NAMALWA (cell line): ENCODE measurements at regions not wholly inside any gene's neighbourhood (a gene's known extent, or its start where the extent isn't known, plus 50 kb on each side); places are given as distances from the start of the nearest gene placed in this dataset.
"Not testable (repeated sequence)": the region's sequence is repeated elsewhere in the genome, so short reads cannot be mapped to it uniquely, and the experiment has no call there.

Experiments used
- DNase-seq: peaks from one replicate; pipeline ENCODE4 v3.0.0-alpha.2; 2015; ENCODE audit warnings: low spot score

DNA sequence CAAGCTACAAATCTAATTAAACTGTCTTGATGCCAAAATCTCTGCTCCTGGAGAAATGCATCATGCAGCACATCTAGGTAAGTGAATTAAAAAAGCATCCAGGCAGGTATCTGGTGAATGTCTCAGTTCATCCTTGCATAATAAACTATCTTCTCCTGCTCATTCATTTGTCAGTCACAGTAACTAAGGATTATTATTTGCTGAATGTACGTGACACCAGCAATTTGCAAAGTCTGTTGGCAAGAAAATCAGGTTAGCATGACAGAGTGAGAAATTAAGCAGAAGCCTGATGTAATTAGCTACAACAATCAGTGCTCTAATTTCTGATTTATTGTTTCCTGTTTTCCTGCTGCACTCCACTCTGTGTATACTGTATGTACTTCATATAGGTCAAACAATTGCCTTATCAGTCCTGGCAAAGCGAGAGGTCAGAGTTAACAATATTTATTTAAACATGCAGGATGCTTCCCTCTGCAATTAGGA lies 213.6 kb downstream of the FBXO8 start:
- no peak for DNase-seq

DNA sequence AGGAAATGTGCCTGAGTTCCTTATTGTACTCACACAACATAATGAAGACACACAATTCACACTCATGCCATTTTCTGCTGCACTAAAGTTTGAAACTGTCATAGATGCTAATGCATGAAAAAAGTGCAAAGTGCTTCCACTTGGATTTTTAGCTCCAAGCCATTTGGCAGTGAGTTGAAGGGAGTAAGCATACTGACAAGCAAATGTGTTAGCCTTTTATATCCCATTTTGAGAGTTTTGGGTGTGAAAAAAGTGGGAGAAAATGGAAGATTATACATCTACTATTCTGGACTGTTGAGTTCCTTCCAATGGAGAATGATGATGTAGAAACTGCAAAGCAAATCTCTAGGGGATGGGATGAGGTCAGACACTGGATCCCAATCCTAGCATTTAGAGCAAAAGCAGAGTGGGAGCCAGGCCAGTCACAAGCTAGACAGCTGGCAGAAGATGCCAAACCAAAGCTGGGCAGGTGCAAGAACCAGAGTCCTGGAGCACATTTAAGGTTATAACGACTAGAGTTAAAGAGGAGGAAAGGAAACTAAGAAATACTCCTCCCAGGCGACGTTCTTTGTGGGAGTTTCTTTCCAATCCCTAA lies 216.8 kb downstream of the FBXO8 start:
- DNase-seq = no peak

DNA sequence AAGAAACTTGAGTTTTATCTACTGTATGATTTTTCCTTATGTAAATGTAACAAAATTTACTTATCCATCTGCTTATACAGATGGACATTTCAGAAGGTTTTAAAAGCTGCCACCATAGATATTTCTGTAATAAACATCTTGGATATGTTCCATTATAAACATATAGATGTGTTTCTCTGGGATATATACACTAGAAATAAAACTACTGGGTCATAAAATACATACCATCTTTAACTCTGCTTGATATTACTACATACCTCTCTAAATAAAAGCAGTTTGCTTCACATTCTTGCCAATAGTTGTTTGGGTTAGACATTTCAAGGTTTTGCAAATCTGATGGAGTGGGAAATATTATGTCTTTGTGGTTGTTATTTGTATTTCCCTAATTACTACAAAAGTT lies 220.6 kb downstream of the FBXO8 start:
- no peak for DNase-seq

DNA sequence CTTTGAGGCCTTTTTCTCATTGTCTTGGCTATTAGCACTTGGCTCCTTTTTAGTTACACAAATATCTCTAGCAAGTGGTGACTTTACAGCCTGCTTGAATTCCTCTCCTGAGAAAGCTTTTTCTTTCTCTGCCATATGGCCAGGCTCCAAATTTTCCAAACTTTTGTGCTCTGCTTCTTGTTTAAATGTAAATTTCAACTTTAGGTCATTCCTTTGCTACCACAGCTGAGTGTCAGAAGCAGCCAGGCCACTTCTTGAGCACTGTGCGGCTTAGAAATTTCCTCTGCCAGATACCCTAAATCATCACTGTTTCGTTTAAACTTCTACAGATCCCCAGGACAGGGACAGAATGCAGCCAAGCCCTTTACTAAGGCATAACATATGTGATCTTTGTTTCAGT lies 222.4 kb downstream of the FBXO8 start:
- no peak for DNase-seq

DNA sequence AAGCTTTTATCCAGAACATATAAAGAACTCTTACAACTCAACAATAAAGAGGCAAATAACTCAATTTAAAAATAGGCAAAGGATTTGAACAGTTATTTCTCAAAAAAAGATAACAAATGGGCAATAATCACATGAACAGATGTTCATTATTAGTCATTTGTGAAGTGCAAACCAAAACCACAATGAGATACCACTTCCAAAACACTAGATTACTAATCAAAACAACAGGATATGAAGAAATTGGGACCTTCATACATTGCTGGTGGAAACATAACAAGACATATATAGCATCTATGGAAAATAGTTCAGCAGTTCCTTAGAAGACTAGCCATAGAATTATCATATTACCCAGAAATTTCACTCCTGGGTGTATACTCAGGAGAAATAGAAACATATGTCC lies 224.6 kb downstream of the FBXO8 start:
- peak; percentile 4 for DNase-seq

DNA sequence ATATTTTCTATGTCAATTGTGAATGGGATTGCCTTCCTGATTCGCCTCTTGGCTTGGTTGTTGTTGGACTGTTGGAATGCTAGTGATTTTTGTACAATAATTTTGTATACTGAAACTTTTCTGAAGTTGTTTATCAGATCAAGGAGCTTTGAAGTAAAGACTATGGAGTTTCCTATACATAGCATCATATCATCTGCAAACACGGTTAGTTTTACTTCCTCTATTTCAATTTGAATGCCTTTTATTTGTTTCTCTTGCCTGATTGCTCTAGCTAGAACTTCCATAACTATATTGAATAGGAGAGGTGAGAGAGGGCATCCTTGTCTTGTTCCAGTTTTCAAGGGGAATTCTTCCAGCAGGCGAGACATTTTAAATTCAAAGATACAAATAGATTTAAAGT lies 226.5 kb downstream of the FBXO8 start:
- peak; percentile 11 for DNase-seq

DNA sequence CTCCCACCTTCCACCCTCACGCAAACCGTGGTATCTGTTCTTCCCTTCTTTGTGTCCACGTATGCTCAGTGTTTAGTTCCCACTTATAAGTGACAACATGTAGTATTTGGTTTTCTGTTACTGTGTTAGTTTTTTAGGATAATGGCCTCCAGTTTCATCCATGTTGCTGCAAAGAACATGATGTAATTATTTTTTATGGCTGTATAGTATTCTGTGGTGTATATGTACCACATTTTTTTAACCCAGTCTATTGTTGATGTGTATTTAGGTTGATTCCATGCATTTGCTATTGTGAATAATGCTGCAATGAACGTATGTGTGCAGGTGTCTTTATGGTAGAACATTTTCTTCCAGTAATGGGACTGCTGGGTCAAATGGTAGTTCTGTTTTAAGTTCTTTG lies 228.1 kb downstream of the FBXO8 start:
- DNase-seq = no peak

DNA sequence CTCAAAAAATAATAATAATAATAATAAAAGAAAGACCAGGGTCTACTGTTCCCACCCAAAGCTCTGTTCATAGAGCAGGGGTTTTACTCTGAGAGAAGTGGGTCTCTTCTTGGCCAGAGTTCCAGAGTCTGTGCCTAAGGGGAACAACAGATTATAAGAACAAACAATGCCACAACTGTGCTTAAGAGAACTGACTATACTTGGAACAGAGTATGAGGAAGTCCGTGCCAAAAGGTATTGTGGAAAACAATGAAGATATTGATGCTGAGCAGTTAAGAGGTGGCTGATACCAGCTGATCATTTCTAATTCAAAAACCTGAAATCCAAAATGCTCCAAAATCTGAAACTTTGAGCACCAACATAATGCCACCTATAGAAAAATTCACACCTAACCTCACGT lies 229.6 kb downstream of the FBXO8 start:
- DNase-seq = no peak

DNA sequence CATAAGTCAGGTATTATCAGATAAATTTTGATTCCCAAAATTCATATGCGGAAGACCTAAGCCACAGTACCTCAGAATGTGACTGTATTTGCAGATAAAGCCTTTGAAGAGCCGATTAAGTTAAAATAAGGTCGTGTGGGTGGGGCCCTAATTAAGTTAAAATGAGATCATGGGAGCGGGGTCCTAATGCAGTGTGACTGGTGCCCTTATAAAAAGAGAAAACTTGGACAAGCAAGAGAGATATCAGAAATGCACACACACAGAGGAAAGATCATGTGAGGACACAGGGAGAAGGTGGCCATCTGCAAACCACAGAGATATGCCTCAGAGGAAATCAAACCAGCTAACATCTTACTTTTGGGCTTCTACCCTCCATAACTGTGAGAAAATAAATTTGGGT lies 236.1 kb downstream of the FBXO8 start:
- no peak for DNase-seq

DNA sequence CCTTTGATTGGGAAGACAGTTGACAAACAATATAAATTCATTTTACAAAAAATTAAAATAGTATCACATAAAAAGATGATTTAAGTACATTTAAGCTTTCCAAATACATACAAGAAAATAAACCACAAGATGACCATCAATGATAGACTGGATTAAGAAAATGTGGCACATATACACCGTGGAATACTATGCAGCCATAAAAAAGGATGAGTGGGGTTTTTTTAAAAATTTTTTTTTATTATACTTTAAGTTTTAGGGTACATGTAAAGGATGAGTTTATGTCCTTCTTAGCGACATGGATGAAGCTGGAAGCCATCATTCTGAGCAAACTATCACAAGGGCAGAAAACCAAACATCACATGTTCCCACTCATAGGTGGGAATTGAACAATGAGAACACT lies 237.6 kb downstream of the FBXO8 start:
- DNase-seq = not testable (repeated sequence)

DNA sequence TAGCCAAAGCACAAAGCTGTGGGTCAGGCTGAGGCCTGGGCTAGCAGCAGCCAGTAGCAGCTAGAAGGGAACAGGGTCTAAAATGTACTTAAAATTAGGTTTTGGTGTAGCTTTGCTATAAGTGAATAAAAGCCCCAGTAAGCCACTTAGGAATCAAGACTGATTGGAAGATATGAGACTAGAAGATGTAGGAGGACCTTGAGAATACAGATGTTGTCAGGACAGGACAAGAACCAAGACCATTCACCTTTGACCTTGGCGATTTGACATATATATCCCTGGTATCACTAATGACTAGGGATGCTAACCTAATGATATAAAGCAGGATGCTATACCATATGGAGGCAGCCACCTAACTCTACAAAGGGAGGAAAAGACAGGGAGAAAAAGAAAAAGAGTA lies 238.1 kb downstream of the FBXO8 start:
- no peak for DNase-seq

DNA sequence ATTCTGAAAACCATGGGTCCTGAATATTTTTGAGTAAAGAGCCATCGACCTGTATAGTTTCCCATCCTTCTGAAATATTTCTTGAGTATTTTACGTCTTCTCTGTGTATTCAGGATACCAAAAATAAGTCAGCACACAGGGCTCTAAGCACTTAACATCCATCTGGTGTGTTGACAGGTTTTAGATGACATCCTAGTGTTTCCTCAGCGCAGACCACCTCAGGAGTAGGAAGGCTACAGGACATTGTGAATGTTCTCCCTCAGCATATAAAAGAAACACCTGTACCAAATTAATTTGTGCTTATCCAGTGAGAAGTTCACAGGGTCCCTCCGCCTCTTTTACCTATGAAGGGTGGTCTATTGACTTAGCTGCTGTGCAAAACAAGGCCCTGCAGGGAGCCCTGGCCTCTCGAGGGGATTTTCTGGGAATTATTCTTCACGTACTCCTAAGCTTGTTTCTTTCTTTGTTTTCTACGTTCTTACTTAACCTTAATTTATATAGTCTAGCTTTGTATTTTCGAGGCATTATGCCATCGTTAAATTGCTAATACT lies 241.8 kb downstream of the FBXO8 start:
- DNase-seq = no peak

DNA sequence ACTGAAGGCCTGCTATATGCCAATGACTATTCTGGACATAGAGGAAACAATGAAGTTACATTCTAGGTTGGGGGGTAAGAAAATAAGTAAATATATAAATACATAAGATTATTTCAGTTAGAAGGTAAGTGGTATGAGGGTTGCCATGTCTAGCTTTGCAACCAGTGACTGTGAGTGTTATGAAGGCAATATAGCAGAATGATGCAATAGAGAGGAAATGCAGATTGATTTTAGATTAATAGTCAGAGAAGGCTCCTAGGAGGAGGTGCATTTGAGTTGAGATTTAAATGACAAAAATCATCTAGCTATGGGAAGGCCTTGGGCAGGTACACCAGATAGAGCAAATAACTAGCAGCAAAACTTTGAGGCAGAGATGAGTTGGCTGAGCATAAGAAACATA lies 243.2 kb downstream of the FBXO8 start:
- DNase-seq = no peak

DNA sequence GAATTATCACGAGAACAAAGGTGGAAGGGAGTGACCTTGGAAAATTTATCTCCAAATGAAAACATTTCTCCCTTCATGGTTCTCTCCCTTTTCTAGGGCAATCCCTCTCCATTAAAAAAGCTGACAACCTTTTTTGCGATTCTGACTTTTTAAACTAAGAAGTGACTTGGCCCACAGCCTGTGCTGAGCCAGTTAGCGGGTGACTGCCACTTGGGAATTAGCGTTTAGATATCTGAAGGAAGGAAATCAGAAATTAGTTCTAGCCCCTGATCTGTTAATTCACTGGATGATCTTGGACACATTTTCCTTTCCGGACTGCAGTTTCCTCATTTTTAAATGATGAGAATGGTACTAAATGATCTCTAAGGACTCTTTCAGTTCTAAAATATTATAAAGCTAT lies 245.0 kb downstream of the FBXO8 start:
- DNase-seq = no peak

DNA sequence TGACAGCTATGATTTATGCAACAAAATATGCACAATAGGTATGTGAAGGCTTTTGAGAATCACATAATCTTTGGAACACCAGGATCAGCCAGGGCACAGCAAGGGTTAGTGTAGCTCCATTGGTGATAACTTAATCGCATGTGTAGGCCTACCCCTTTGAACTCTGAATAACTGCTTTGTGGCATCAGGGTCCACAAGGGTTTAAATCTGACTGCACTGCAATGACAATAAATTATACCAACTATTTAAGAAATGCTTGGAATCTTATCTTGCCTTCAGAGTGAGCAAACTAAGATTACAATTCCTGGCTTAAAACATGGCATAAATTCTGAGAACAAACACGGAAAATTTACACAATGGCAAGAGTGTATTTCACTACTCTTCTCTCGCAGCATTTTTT lies 245.8 kb downstream of the FBXO8 start:
- DNase-seq = no peak

DNA sequence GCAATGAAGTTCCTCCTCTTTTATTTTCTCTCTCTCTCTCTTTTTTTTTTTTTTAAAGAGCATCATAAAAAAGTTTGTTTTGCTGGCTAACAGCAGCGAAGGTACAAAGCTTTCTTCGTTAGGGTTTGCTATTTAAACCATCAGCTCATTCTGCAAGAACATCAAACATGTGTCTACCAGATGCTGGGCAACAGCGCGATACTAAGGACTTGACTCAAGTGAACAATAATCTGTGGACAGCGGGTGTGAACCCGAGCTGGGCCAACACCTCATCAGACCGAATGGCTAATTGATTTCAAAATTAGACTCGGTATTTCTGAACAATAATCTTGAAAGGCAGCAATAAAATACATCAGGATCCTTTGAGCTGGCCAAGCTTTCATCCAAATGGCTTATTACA lies 246.4 kb downstream of the FBXO8 start:
- DNase-seq = no peak

DNA sequence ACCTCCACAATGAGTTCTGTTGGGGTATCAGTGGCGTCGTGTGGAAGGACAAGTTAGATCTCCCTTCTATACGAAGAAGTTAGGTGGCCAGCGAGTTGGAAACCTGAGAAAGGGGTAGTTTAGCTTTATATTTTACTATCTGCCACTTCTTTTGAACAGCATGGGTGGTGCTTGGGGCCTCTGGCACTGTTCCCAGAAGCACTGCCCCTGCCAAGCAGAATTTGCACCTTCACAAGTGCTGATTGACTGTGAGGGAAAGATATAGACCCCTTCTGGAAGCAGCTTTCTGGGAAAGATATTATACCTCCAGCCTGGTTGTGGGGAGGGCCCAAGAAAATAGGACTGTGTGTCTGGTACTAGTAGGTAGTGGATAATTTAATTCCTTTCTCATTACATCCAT lies 246.9 kb downstream of the FBXO8 start:
- no peak for DNase-seq

DNA sequence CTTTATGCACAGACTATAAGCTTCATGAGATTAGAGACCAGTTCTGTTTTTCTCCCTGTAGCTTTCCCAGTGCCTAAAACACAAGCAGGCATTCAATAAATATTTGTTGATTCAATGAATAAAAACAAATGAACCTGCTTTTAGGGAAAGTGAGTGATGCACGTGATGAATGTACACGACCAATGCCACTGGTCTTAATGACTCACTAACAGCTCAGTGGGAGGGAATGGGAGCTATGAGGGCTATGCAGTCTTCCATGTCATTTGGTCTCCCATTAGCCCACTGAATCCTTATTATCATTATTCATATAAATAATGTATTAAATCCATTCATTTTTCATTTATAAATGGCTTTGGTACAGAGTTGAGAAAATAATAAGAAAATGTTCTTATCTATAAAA lies 247.4 kb downstream of the FBXO8 start:
- DNase-seq = no peak

DNA sequence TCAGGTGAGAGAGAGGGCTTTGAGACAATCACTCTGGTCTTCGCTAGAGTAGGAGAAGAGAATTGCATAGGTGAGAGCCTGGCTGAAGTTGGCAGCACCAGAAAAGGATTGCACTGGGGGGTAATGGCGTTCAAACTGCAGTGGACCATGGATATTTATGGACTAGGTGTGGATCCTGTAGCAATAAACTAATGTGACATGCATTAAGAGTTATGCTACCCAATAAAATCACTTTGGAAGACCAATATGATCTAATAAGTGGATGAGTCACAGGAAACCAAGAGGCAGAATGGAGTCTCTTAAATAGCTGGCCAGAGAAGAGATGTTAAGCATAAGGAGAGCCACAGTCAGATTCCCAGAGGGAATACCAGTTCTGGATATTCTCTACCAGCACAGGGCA lies 259.8 kb downstream of the FBXO8 start:
- no peak for DNase-seq

DNA sequence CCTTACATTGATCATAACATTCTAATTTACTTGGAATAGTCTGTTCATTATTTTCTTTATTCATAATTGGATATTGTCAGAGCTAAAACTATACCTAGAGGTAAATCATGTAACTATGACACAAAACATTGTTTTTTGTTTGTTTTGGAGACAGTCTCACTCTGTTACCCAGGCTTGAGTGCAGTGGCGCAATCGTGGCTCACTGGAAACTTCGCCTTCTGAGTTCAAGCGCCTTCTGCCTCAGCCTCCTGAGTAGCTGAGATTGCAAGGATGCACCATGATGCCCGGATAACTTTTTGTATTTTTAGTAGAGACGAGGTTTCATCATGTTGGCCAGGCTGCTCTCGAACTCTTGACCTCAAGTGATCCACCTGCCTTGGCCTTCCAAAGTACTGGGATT lies 265.2 kb downstream of the FBXO8 start:
- DNase-seq = no peak

DNA sequence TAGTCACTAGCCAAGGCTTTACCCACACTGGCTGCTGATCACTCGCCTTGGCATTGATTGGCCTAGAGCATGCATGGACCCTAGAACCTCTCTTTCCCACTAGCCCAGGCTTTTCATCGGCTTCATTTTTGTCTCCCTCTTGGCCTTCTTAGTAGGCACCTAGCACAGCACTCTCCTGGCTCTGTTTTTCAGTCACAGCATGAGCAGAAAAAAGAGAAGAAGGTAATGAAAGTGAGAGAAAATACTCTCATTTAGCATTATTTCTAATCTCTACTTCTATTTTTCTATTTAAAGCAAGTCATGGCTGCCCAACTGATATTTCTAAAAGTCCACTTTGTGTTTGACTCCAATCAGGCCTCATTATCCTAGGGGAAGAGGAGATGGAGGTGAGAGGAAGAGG lies 267.2 kb downstream of the FBXO8 start:
- no peak for DNase-seq

DNA sequence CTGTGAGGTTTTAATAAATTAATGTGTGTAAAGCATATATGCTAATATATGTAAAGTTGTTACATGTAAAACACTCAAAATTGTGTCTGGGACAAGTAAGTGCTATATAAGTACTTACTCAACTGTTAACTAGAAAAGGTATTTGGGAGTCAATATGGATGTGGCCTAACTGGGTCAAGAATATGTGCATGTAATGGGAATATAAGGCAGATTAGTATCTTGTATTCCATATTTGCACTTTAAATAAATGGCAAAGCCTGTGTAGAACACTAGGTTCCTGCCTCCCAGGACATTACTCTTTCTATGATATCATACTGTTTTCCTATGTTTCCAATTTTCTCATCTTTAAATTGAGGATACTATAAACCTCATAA lies 270.6 kb downstream of the FBXO8 start:
- no peak for DNase-seq

DNA sequence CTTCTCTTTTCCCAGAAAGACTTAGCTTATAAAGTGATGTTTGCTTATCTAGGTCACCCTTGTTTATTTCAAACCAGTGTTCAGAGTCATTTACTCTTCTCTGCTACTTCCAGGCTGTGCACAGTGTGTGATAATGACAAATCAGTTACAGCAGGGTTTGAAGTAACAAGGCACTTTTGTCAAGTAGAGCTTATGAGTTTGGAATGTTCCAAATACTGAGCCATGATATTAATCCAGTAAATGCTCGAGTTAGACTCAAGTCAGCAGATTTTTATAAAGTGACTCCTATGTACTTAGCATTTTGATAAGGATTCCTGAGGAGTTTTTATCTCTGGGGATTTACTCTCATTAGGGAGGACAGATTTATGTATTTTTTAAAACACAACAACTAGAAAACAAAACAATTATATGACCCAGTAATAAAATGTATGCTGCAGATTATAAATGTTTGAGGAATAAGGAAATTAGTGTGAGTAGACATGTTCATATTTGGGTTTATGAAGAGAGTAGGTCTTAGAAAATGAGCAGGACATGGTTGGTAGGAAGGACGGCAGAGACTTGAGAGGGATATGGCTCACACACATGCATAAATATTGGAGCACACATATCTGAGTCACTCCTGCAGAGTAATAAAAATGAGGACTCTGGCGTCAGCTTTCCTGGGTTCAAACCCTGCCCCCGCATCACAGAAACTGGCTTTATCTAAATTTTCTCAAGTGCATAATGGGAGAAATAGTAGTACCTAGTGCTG lies 271.2 kb downstream of the FBXO8 start:
- DNase-seq = no peak

DNA sequence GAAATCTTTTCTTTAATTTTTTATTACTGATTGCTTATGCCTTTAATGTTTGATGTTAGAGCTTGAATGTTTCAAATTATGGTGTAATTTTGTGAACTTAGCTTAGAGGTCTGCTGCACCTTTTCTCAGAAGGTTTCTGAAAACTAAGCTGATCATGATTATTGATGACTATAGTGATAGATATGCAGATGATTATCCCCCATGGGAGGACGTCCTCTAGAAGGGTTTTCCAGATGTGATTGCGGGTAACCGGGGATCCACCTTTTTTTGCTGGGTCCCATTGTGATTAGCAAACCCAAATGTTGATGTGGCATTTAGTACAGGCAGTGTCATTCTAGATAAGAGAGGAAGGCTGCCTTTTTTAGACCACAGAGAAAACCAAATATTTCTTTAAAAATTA lies 272.9 kb downstream of the FBXO8 start:
- DNase-seq = no peak
